ENCODE measurements at regions not wholly inside any gene's neighbourhood (a gene's known extent, or its start where the extent isn't known, plus 50 kb on each side); places are given as distances from the start of the nearest gene placed in this dataset.

DNA sequence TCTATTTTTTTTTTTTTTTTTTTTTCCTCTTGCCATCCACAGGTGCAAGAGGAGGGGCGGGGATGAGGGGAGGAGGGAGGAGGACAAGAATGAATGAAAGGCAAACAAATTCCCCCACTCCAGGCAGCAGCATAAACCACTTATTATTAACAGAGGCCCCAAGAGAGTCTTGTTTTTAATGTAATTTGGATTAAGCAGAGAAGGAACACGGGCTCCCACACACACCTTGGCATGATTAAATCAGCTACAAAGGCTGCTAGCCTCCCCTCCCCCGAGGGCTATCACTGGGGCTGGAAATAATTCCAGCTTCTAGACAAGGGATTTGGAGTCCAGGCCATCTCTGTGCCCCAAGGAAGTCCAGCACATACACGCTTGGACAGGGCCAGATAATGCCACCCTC is 93.4 kb upstream of the DRD2 start:
- Mint-ChIP-seq H3K4me1 (peaks cover 43% of the 10 kb centered on the region), H3K27ac (no peak overlapping the region), H3K27me3 (ENCODE audit: insufficient read depth, low read depth, poor library complexity) (no peaks in the 10 kb centered on the region), H3K9me3 (no peaks in the 10 kb centered on the region), H3K4me3 (no peak overlapping the region), H3K36me3 (ENCODE audit: low read depth) (no peaks in the 10 kb centered on the region)
- DNase-seq (ENCODE audit: low spot score) (no peak), ATAC-seq (no peak)
- TF ChIP-seq STAT1 (IDR thresholded peaks at IDR 0.05; ENCODE audit: unreplicated experiment) (no peak), EZH2 (IDR thresholded peaks at IDR 0.05; ENCODE audit: low read depth, unreplicated experiment) (no peak), EZH2phosphoT487 (IDR thresholded peaks at IDR 0.05; ENCODE audit: unreplicated experiment) (no peak), ZNF114 (CRISPR knock-in tag; IDR thresholded peaks at IDR 0.05) (no peak), POLR2AphosphoS5 (IDR thresholded peaks at IDR 0.05; ENCODE audit: low read depth) (no peak), ZNF462 (CRISPR knock-in tag; IDR thresholded peaks at IDR 0.05) (no peak), JUNB (IDR thresholded peaks at IDR 0.05; ENCODE audit: unreplicated experiment) (no peak), ZNF331 (CRISPR knock-in tag; IDR thresholded peaks at IDR 0.05; ENCODE audit: low read depth) (no peak), CREB1 (CRISPR knock-in tag; IDR thresholded peaks at IDR 0.05; ENCODE audit: low read depth) (no peak), NANOG (IDR thresholded peaks at IDR 0.05; ENCODE audit: borderline replicate concordance) (no peak)
- TF ChIP-seq, protein P1, sequence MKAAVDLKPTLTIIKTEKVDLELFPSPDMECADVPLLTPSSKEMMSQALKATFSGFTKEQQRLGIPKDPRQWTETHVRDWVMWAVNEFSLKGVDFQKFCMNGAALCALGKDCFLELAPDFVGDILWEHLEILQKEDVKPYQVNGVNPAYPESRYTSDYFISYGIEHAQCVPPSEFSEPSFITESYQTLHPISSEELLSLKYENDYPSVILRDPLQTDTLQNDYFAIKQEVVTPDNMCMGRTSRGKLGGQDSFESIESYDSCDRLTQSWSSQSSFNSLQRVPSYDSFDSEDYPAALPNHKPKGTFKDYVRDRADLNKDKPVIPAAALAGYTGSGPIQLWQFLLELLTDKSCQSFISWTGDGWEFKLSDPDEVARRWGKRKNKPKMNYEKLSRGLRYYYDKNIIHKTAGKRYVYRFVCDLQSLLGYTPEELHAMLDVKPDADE (IDR thresholded peaks at IDR 0.05) = no peak
- TF ChIP-seq, protein P2, sequence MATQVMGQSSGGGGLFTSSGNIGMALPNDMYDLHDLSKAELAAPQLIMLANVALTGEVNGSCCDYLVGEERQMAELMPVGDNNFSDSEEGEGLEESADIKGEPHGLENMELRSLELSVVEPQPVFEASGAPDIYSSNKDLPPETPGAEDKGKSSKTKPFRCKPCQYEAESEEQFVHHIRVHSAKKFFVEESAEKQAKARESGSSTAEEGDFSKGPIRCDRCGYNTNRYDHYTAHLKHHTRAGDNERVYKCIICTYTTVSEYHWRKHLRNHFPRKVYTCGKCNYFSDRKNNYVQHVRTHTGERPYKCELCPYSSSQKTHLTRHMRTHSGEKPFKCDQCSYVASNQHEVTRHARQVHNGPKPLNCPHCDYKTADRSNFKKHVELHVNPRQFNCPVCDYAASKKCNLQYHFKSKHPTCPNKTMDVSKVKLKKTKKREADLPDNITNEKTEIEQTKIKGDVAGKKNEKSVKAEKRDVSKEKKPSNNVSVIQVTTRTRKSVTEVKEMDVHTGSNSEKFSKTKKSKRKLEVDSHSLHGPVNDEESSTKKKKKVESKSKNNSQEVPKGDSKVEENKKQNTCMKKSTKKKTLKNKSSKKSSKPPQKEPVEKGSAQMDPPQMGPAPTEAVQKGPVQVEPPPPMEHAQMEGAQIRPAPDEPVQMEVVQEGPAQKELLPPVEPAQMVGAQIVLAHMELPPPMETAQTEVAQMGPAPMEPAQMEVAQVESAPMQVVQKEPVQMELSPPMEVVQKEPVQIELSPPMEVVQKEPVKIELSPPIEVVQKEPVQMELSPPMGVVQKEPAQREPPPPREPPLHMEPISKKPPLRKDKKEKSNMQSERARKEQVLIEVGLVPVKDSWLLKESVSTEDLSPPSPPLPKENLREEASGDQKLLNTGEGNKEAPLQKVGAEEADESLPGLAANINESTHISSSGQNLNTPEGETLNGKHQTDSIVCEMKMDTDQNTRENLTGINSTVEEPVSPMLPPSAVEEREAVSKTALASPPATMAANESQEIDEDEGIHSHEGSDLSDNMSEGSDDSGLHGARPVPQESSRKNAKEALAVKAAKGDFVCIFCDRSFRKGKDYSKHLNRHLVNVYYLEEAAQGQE (IDR thresholded peaks at IDR 0.05; ENCODE audit: unreplicated experiment) = no peak
- TF ChIP-seq, protein P3, sequence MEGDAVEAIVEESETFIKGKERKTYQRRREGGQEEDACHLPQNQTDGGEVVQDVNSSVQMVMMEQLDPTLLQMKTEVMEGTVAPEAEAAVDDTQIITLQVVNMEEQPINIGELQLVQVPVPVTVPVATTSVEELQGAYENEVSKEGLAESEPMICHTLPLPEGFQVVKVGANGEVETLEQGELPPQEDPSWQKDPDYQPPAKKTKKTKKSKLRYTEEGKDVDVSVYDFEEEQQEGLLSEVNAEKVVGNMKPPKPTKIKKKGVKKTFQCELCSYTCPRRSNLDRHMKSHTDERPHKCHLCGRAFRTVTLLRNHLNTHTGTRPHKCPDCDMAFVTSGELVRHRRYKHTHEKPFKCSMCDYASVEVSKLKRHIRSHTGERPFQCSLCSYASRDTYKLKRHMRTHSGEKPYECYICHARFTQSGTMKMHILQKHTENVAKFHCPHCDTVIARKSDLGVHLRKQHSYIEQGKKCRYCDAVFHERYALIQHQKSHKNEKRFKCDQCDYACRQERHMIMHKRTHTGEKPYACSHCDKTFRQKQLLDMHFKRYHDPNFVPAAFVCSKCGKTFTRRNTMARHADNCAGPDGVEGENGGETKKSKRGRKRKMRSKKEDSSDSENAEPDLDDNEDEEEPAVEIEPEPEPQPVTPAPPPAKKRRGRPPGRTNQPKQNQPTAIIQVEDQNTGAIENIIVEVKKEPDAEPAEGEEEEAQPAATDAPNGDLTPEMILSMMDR (conservative IDR thresholded peaks at IDR 0.05; ENCODE audit: low read depth in 2 of 2) = no peak
- H3K27me3 ChIP-seq (ENCODE audit: insufficient read depth) = no peaks in the 10 kb centered on the region
- no peak overlapping the region for H3K4me3 ChIP-seq
- H3K4me1 ChIP-seq (ENCODE audit: insufficient read depth) = peaks cover 19% of the 10 kb centered on the region
- no peaks in the 10 kb centered on the region for H3K36me3 ChIP-seq (ENCODE audit: insufficient read depth)
- H2AFZ ChIP-seq = no peak overlapping the region
- no peaks in the 10 kb centered on the region for H4K20me1 ChIP-seq (replicated peaks; ENCODE audit: insufficient read depth)
- H3K79me2 ChIP-seq (replicated peaks; ENCODE audit: insufficient read depth) = no peaks in the 10 kb centered on the region
- no peak overlapping the region for H3K27ac ChIP-seq (ENCODE audit: low read depth)
- no peak overlapping the region for H3K4me2 ChIP-seq
- H3F3A ChIP-seq (replicated peaks; ENCODE audit: low read depth) = no peaks in the 10 kb centered on the region
- 0 out of 2 replicates have a peak, but pooled peaks cover 2% of the 10 kb centered on the region for H3K9me2 ChIP-seq (ENCODE audit: insufficient read depth)
